Activated T-helper 17 cell treated with anti-CD3 and anti-CD28 coated beads, Interleukin-2, amount 50 U/mL, for 72 hours (primary cell): ENCODE measurements at regions not wholly inside any gene's neighbourhood (a gene's known extent, or its start where the extent isn't known, plus 50 kb on each side); places are given as distances from the start of the nearest gene placed in this dataset.
"Not testable (repeated sequence)": the region's sequence is repeated elsewhere in the genome, so short reads cannot be mapped to it uniquely, and the experiment has no call there.

Experiments used
- ATAC-seq: fragments of 150-1000 bp; cut with Tn5 transposase; replicated peaks from 2 replicates; pipeline ENCODE4 v1.10.0; 2021; ENCODE audit warnings: mild to moderate bottlenecking, moderate library complexity
- H3K27ac Mint-ChIP-seq: one replicate; pipeline ENCODE4 v1.8.0; 2022; ENCODE audit warnings: mixed read lengths
- H3K27me3 Mint-ChIP-seq: one replicate; pipeline ENCODE4 v1.8.0; 2022; ENCODE audit warnings: mixed read lengths
- H3K36me3 Mint-ChIP-seq: one replicate; pipeline ENCODE4 v1.8.0; 2022; ENCODE audit warnings: low read depth, mild to moderate bottlenecking, mixed read lengths
- H3K4me1 Mint-ChIP-seq: one replicate; pipeline ENCODE4 v1.8.0; 2022; ENCODE audit warnings: mixed read lengths
- H3K4me3 Mint-ChIP-seq: one replicate; pipeline ENCODE4 v1.8.0; 2022; ENCODE audit warnings: mild to moderate bottlenecking, mixed read lengths
- H3K9me3 Mint-ChIP-seq: one replicate; pipeline ENCODE4 v1.8.0; 2022; ENCODE audit warnings: mixed read lengths

- H3K36me3 Mint-ChIP-seq: no peaks in the 10 kb centered on the region
- no peak overlapping the region for H3K27ac Mint-ChIP-seq
- H3K4me1 Mint-ChIP-seq: no peaks in the 10 kb centered on the region
- no peak for ATAC-seq
- H3K9me3 Mint-ChIP-seq: peaks cover 2% of the 10 kb centered on the region
- H3K27me3 Mint-ChIP-seq: no peaks in the 10 kb centered on the region
- H3K4me3 Mint-ChIP-seq: no peak overlapping the region
Observed at GRCh38 chr4:34318773-34319172, 1925.5 kb downstream of the ARAP2 start.

- no peaks in the 10 kb centered on the region for H3K27me3 Mint-ChIP-seq
- no peaks in the 10 kb centered on the region for H3K4me1 Mint-ChIP-seq
- no peaks in the 10 kb centered on the region for H3K36me3 Mint-ChIP-seq
- H3K4me3 Mint-ChIP-seq: no peak overlapping the region
- ATAC-seq: no peak
- H3K27ac Mint-ChIP-seq: no peak overlapping the region
- peaks cover 19% of the 10 kb centered on the region for H3K9me3 Mint-ChIP-seq
Observed at GRCh38 chr4:34323549-34324320, 1920.6 kb downstream of the ARAP2 start.

GRCh38 chr4:34328939-34329338 is 1915.4 kb downstream of the ARAP2 start:
- H3K36me3 Mint-ChIP-seq: no peaks in the 10 kb centered on the region

GRCh38 chr4:34335156-34335555 is 1909.2 kb downstream of the ARAP2 start:
- H3K36me3 Mint-ChIP-seq, ATAC-seq, H3K27ac Mint-ChIP-seq, H3K4me3 Mint-ChIP-seq, H3K4me1 Mint-ChIP-seq, H3K27me3 Mint-ChIP-seq, H3K9me3 Mint-ChIP-seq: not testable (repeated sequence)

More at GRCh38 chr4:34328939-34329338, 1915.4 kb downstream of the ARAP2 start:
- Mint-ChIP-seq H3K9me3 (peaks cover 19% of the 10 kb centered on the region), H3K4me1 (no peaks in the 10 kb centered on the region), H3K4me3 (no peak overlapping the region), H3K27ac (no peak overlapping the region), H3K27me3 (no peaks in the 10 kb centered on the region)
- no peak for ATAC-seq

- not testable (repeated sequence) for H3K36me3 Mint-ChIP-seq, H3K27me3 Mint-ChIP-seq, H3K4me1 Mint-ChIP-seq, ATAC-seq, H3K27ac Mint-ChIP-seq, H3K4me3 Mint-ChIP-seq, H3K9me3 Mint-ChIP-seq
Observed at GRCh38 chr4:34335556-34335955, 1908.8 kb downstream of the ARAP2 start.

- H3K9me3 Mint-ChIP-seq: peaks cover 9% of the 10 kb centered on the region
- no peaks in the 10 kb centered on the region for H3K27me3 Mint-ChIP-seq
- H3K36me3 Mint-ChIP-seq: no peaks in the 10 kb centered on the region
- H3K27ac Mint-ChIP-seq: no peak overlapping the region
- no peak for ATAC-seq
- no peak overlapping the region for H3K4me3 Mint-ChIP-seq
- no peaks in the 10 kb centered on the region for H3K4me1 Mint-ChIP-seq
Observed at GRCh38 chr4:34362654-34363053, 1881.7 kb downstream of the ARAP2 start.

GRCh38 chr4:34363842-34364241 is 1880.5 kb downstream of the ARAP2 start:
- H3K27ac Mint-ChIP-seq: no peak overlapping the region
- no peaks in the 10 kb centered on the region for H3K27me3 Mint-ChIP-seq
- peaks cover 9% of the 10 kb centered on the region for H3K9me3 Mint-ChIP-seq
- ATAC-seq: no peak
- H3K36me3 Mint-ChIP-seq: no peaks in the 10 kb centered on the region
- H3K4me1 Mint-ChIP-seq: no peaks in the 10 kb centered on the region
- H3K4me3 Mint-ChIP-seq: no peak overlapping the region

- Mint-ChIP-seq H3K36me3 (no peaks in the 10 kb centered on the region), H3K4me1 (no peaks in the 10 kb centered on the region), H3K27ac (no peak overlapping the region), H3K4me3 (no peak overlapping the region), H3K9me3 (peaks cover 9% of the 10 kb centered on the region), H3K27me3 (no peaks in the 10 kb centered on the region)
- no peak for ATAC-seq
Observed at GRCh38 chr4:34365946-34366345, 1878.4 kb downstream of the ARAP2 start.

- ATAC-seq: no peak
- Mint-ChIP-seq H3K9me3 (peaks cover 4% of the 10 kb centered on the region), H3K4me3 (no peak overlapping the region), H3K27ac (no peak overlapping the region), H3K27me3 (no peaks in the 10 kb centered on the region), H3K36me3 (no peaks in the 10 kb centered on the region), H3K4me1 (no peaks in the 10 kb centered on the region)
Observed at GRCh38 chr4:34371676-34372075, 1872.6 kb downstream of the ARAP2 start.

GRCh38 chr4:34372815-34373214 is 1871.5 kb downstream of the ARAP2 start:
- Mint-ChIP-seq H3K27ac (no peak overlapping the region), H3K27me3 (no peaks in the 10 kb centered on the region), H3K4me1 (no peaks in the 10 kb centered on the region), H3K36me3 (no peaks in the 10 kb centered on the region), H3K4me3 (no peak overlapping the region), H3K9me3 (peaks cover 4% of the 10 kb centered on the region)
- no peak for ATAC-seq

GRCh38 chr4:34373456-34373855 is 1870.9 kb downstream of the ARAP2 start:
- no peaks in the 10 kb centered on the region for H3K36me3 Mint-ChIP-seq
- no peaks in the 10 kb centered on the region for H3K27me3 Mint-ChIP-seq
- no peak overlapping the region for H3K27ac Mint-ChIP-seq
- ATAC-seq: no peak
- H3K9me3 Mint-ChIP-seq: peaks cover 4% of the 10 kb centered on the region
- no peaks in the 10 kb centered on the region for H3K4me1 Mint-ChIP-seq
- H3K4me3 Mint-ChIP-seq: no peak overlapping the region

GRCh38 chr4:34412233-34412632 is 1832.1 kb downstream of the ARAP2 start:
- H3K9me3 Mint-ChIP-seq: peaks cover 21% of the 10 kb centered on the region
- no peaks in the 10 kb centered on the region for H3K36me3 Mint-ChIP-seq
- H3K27ac Mint-ChIP-seq: no peak overlapping the region
- no peaks in the 10 kb centered on the region for H3K4me1 Mint-ChIP-seq
- no peaks in the 10 kb centered on the region for H3K27me3 Mint-ChIP-seq
- ATAC-seq: no peak
- no peak overlapping the region for H3K4me3 Mint-ChIP-seq

GRCh38 chr4:34412911-34413310 is 1831.4 kb downstream of the ARAP2 start:
- H3K27me3 Mint-ChIP-seq: no peaks in the 10 kb centered on the region
- H3K4me1 Mint-ChIP-seq: no peaks in the 10 kb centered on the region
- H3K9me3 Mint-ChIP-seq: peaks cover 21% of the 10 kb centered on the region
- ATAC-seq: no peak
- no peak overlapping the region for H3K4me3 Mint-ChIP-seq
- H3K36me3 Mint-ChIP-seq: no peaks in the 10 kb centered on the region
- no peak overlapping the region for H3K27ac Mint-ChIP-seq

- no peak overlapping the region for H3K4me3 Mint-ChIP-seq
- H3K9me3 Mint-ChIP-seq: peaks cover 10% of the 10 kb centered on the region
- H3K36me3 Mint-ChIP-seq: no peaks in the 10 kb centered on the region
- H3K27ac Mint-ChIP-seq: no peak overlapping the region
- ATAC-seq: no peak
- H3K4me1 Mint-ChIP-seq: no peaks in the 10 kb centered on the region
- H3K27me3 Mint-ChIP-seq: no peaks in the 10 kb centered on the region
Observed at GRCh38 chr4:34417160-34417559, 1827.2 kb downstream of the ARAP2 start.

GRCh38 chr4:34419871-34420270 is 1824.4 kb downstream of the ARAP2 start:
- H3K27ac Mint-ChIP-seq: no peak overlapping the region
- no peaks in the 10 kb centered on the region for H3K4me1 Mint-ChIP-seq
- no peaks in the 10 kb centered on the region for H3K27me3 Mint-ChIP-seq
- ATAC-seq: no peak
- no peak overlapping the region for H3K4me3 Mint-ChIP-seq
- H3K9me3 Mint-ChIP-seq: peaks cover 4% of the 10 kb centered on the region
- no peaks in the 10 kb centered on the region for H3K36me3 Mint-ChIP-seq
